HCT116 (cell line): ENCODE measurements at regions not wholly inside any gene's neighbourhood (a gene's known extent, or its start where the extent isn't known, plus 50 kb on each side); places are given as distances from the start of the nearest gene placed in this dataset.

Experiments used
- ATAC-seq: fragments of 200-7000 bp; cut with Tn5 transposase; 2 replicates; pipeline ENCODE4 v1.9.1; 2020; ENCODE audit warnings: mild to moderate bottlenecking, moderate library complexity
- BruUV-seq: library from RNA; stranded (reverse); fragments of 400-500 nt; replicated peaks from 2 replicates; lab custom pipeline; 2021; lab: Mats Ljungman, UMichigan
- CTCF ChIA-PET: fragments of 300-600 bp; sonication (Branson Sonifier 250); formaldehyde crosslinking; loops from one replicate; lab custom pipeline; 2021; ENCODE audit warnings: antibody characterized with exemption; lab: Charles Lee
- POLR2A ChIA-PET: fragments of 300-600, 350-600 bp; sonication (Branson Sonifier 250); formaldehyde crosslinking; loops from one replicate; lab custom pipeline; 2021; ENCODE audit warnings: antibody characterized with exemption; lab: Charles Lee
- RAD21 ChIA-PET, 2 experiments: fragments of 300-600 bp; sonication (Branson Sonifier 250); formaldehyde crosslinking; loops; one replicate each; lab custom pipeline; 2023; ENCODE audit warnings: low total read pairs in 2 of 2; ENCODE audit not compliant: uncharacterized antibody in 2 of 2, unreplicated experiment in 2 of 2, low non-redundant PET in 1 of 2; lab: Charles Lee
- DNase-seq: peaks from one replicate; pipeline ENCODE4 v3.0.0-alpha.2; 2010; ENCODE audit warnings: low read depth, low spot score
- H2AFZ ChIP-seq: fragments of 200-600 bp; shearing (Covaris generic), sonication (generic); 2 replicates; pipeline ENCODE4 v1.6.1; 2017; ENCODE audit warnings: low read depth, mixed run types, mixed read lengths, antibody characterized with exemption, low read length; ENCODE audit not compliant: poor library complexity, severe bottlenecking
- H3K27ac ChIP-seq: 2 replicates; pipeline ENCODE4 v1.5.1; 2012; ENCODE audit warnings: low read depth, low read length
- H3K27me3 ChIP-seq: fragments of 200-600 bp; sonication (generic); 2 replicates; pipeline ENCODE4 v1.6.1; 2016; ENCODE audit warnings: mixed run types, low read length, mixed read lengths; ENCODE audit not compliant: insufficient read depth
- H3K36me3 ChIP-seq, 2 experiments: fragments of 200-500 bp in 1 of 2; fragments of 200-600 bp in 1 of 2; sonication (Bioruptor generic) in 1 of 2; sonication (generic) in 1 of 2; 2 replicates each; pipeline versions ENCODE4 v1.5.1 to v1.6.1; 2014 to 2016; ENCODE audit warnings: low read length in 2 of 2, inconsistent platforms in 1 of 2, mixed read lengths in 1 of 2, mixed run types in 1 of 2; ENCODE audit not compliant: insufficient read depth in 2 of 2, control insufficient read depth in 1 of 2
- H3K4me1 ChIP-seq, 2 experiments: fragments of 200-600 bp in 1 of 2; sonication (generic) in 1 of 2; 2 replicates each; pipeline versions ENCODE4 v1.5.1 to v1.6.1; 2012 to 2017; ENCODE audit warnings: low read length in 2 of 2, inconsistent platforms in 1 of 2, mild to moderate bottlenecking in 1 of 2, mixed read lengths in 1 of 2, mixed run types in 1 of 2, moderate library complexity in 1 of 2; ENCODE audit not compliant: insufficient read depth in 2 of 2, control insufficient read depth in 1 of 2
- H3K4me2 ChIP-seq: fragments of 200-600 bp; sonication (generic); 2 replicates; pipeline ENCODE4 v1.6.1; 2017; ENCODE audit warnings: mixed run types, low read length, mixed read lengths
- H3K4me3 ChIP-seq, 2 experiments: fragments of 200-600 bp in 1 of 2; sonication (generic) in 1 of 2; replicated peaks in 1 of 2; 2 replicates each; pipeline ENCODE4 v1.5.1; 2011 to 2016; ENCODE audit warnings: low read length in 2 of 2, control low read depth in 1 of 2, low read depth in 1 of 2, mild to moderate bottlenecking in 1 of 2, mixed read lengths in 1 of 2, mixed run types in 1 of 2
- H3K79me2 ChIP-seq: fragments of 200-600 bp; sonication (generic); 2 replicates; pipeline ENCODE4 v1.6.1; 2017; ENCODE audit warnings: mild to moderate bottlenecking, mixed run types, low read length, moderate library complexity, mixed read lengths; ENCODE audit not compliant: insufficient read depth
- H3K9ac ChIP-seq: fragments of 200-600 bp; sonication (generic); 2 replicates; pipeline ENCODE4 v1.6.1; 2016; ENCODE audit warnings: low read length, mixed read lengths
- H3K9me2 ChIP-seq: fragments of 200-600 bp; sonication (generic), shearing (Covaris generic); 2 replicates; pipeline ENCODE4 v1.6.1; 2017; ENCODE audit warnings: mixed run types, mild to moderate bottlenecking, moderate library complexity; ENCODE audit not compliant: insufficient read depth
- H3K9me3 ChIP-seq, 2 experiments: fragments of 200-500 bp in 1 of 2; fragments of 200-600 bp in 1 of 2; sonication (Bioruptor generic) in 1 of 2; sonication (generic) in 1 of 2; 2 replicates each; pipeline ENCODE4 v1.6.1; 2014 to 2017; ENCODE audit warnings: low read length in 2 of 2, mixed read lengths in 2 of 2, inconsistent platforms in 1 of 2, low read depth in 1 of 2, mild to moderate bottlenecking in 1 of 2, mixed run types in 1 of 2, moderate library complexity in 1 of 2; ENCODE audit not compliant: control insufficient read depth in 1 of 2, insufficient read depth in 1 of 2
- H4K20me1 ChIP-seq: fragments of 200-600 bp; sonication (generic), shearing (Covaris generic); 2 replicates; pipeline ENCODE4 v1.6.1; 2017; ENCODE audit warnings: mixed run types, mild to moderate bottlenecking, moderate library complexity; ENCODE audit not compliant: insufficient read depth
- CTCF ChIP-seq, 3 experiments: fragments of 200-600 bp in 1 of 3; sonication (generic) in 1 of 3; IDR thresholded peaks in 2 of 3; conservative IDR thresholded peaks in 1 of 3; 2 replicates each; pipeline ENCODE4 v1.5.1; 2012 to 2017; ENCODE audit warnings: low read depth in 2 of 3, low read length in 2 of 3, antibody characterized with exemption in 1 of 3, borderline replicate concordance in 1 of 3, control low read depth in 1 of 3, mild to moderate bottlenecking in 1 of 3, mixed read lengths in 1 of 3, mixed run types in 1 of 3, moderate library complexity in 1 of 3; ENCODE audit not compliant: insufficient read depth in 1 of 3
- EGR1 ChIP-seq: IDR thresholded peaks from 2 replicates; pipeline ENCODE4 v1.6.1; 2012; ENCODE audit warnings: low read depth
- ELF1 ChIP-seq: IDR thresholded peaks from 2 replicates; pipeline ENCODE4 v1.6.1; 2012; ENCODE audit warnings: low read depth, borderline replicate concordance
- EZH2 ChIP-seq: fragments of 200-600 bp; sonication (generic); IDR thresholded peaks from 2 replicates; pipeline ENCODE4 v1.6.1; 2017; ENCODE audit warnings: antibody characterized with exemption, mixed run types
- EZH2phosphoT487 ChIP-seq: fragments of 200-600 bp; IDR thresholded peaks from 2 replicates; pipeline ENCODE4 v1.6.1; 2018; ENCODE audit warnings: antibody characterized with exemption, borderline replicate concordance
- FOSL1 ChIP-seq: IDR thresholded peaks from 2 replicates; pipeline ENCODE4 v1.6.1; 2012; ENCODE audit warnings: low read depth
- POLR2AphosphoS5 ChIP-seq: IDR thresholded peaks from 2 replicates; pipeline ENCODE4 v1.6.1; 2011; ENCODE audit warnings: mild to moderate bottlenecking, low read depth, low read length, moderate library complexity
- RAD21 ChIP-seq: IDR thresholded peaks from 2 replicates; pipeline ENCODE4 v1.6.1; 2012; ENCODE audit warnings: low read depth, mild to moderate bottlenecking
- REST ChIP-seq: IDR thresholded peaks from 2 replicates; pipeline ENCODE4 v1.6.1; 2012; ENCODE audit warnings: low read depth
- SIN3A ChIP-seq: IDR thresholded peaks from 2 replicates; pipeline ENCODE4 v1.6.1; 2012; ENCODE audit warnings: low read depth
- SP1 ChIP-seq: IDR thresholded peaks from 2 replicates; pipeline ENCODE4 v1.6.1; 2012; ENCODE audit warnings: low read depth
- SRF ChIP-seq: IDR thresholded peaks from 2 replicates; pipeline ENCODE4 v1.6.1; 2012; ENCODE audit warnings: low read depth
- TCF7L2 ChIP-seq: IDR thresholded peaks from 2 replicates; pipeline ENCODE4 v1.7.0; 2011; ENCODE audit warnings: borderline replicate concordance, inconsistent platforms; ENCODE audit not compliant: insufficient read depth, insufficient read length; ENCODE audit errors: extremely low read depth
- YY1 ChIP-seq: IDR thresholded peaks from 2 replicates; pipeline ENCODE4 v1.6.1; 2011; ENCODE audit warnings: low read length, low read depth, moderate library complexity, mild to moderate bottlenecking; ENCODE audit not compliant: insufficient replicate concordance; ENCODE audit errors: extremely low read depth
- ZBTB33 ChIP-seq: IDR thresholded peaks from 2 replicates; pipeline ENCODE4 v1.6.1; 2011; ENCODE audit warnings: mild to moderate bottlenecking, low read length, moderate library complexity; ENCODE audit not compliant: insufficient replicate concordance; ENCODE audit errors: extremely low read depth
- ZNF274 ChIP-seq: fragments of 200-500 bp; sonication (Bioruptor generic); IDR thresholded peaks from 2 replicates; pipeline ENCODE4 v1.6.1; 2014; ENCODE audit warnings: mild to moderate bottlenecking, low read depth, low read length, inconsistent platforms
- intact Hi-C: fragments of 100-400 bp; cut with micrococcal nuclease; formaldehyde crosslinking; loops from 2 replicates; pipeline ENCODE4 v1.10.0; 2022

- ATAC-seq: no peak
- H2AFZ ChIP-seq: no peak overlapping the region
- CTCF ChIA-PET: no interaction called here
Measured at GRCh38 chr14:62308316-62308715, 546.1 kb downstream of the SNAPC1 start.

GRCh38 chr14:62308891-62309290 is 546.7 kb downstream of the SNAPC1 start:
- no peaks in the 10 kb centered on the region for H3K4me1 ChIP-seq
- ATAC-seq: no peak
- BruUV-seq: no TSS peak
- TF ChIP-seq POLR2AphosphoS5 (no peak), TCF7L2 (no peak), EGR1 (no peak), REST (no peak), EZH2 (no peak), RAD21 (no peak), CTCF (IDR thresholded peaks at IDR 0.05 in 2 of 3, conservative IDR thresholded peaks at IDR 0.05 in 1 of 3; ENCODE audit: borderline replicate concordance in 1 of 3, insufficient read depth in 1 of 3, low read depth in 2 of 3, low read length in 2 of 3) (no peak), SP1 (no peak), SRF (no peak), ZBTB33 (no peak)

More at GRCh38 chr14:62308316-62308715, 546.1 kb downstream of the SNAPC1 start:
- H3K79me2 ChIP-seq: no peaks in the 10 kb centered on the region
- H4K20me1 ChIP-seq: no peaks in the 10 kb centered on the region
- no peaks in the 10 kb centered on the region for H3K9me2 ChIP-seq
- intact Hi-C loops: no loop called here
- no peaks in the 10 kb centered on the region for H3K27me3 ChIP-seq
- no peak for DNase-seq
- ChIA-PET POLR2A (no interaction called here), RAD21 (no interaction called here)
- H3K9ac ChIP-seq: no peak overlapping the region
- no TSS peak for BruUV-seq
- no peak overlapping the region for H3K4me2 ChIP-seq
- no peaks in the 10 kb centered on the region for H3K36me3 ChIP-seq
- no peak overlapping the region for H3K4me3 ChIP-seq
- H3K27ac ChIP-seq: no peak overlapping the region
- no peaks in the 10 kb centered on the region; a peak in 2 of 4 replicates for H3K9me3 ChIP-seq
- H3K4me1 ChIP-seq: no peaks in the 10 kb centered on the region
- no peak for TF ChIP-seq SRF
- TF ChIP-seq SIN3A: no peak
- no peak for TF ChIP-seq EZH2phosphoT487
- TF ChIP-seq FOSL1: no peak
- TF ChIP-seq ZNF274: no peak
- TF ChIP-seq YY1: no peak
- no peak for TF ChIP-seq ELF1

More at GRCh38 chr14:62308891-62309290, 546.7 kb downstream of the SNAPC1 start:
- no peaks in the 10 kb centered on the region for H4K20me1 ChIP-seq
- no peaks in the 10 kb centered on the region for H3K36me3 ChIP-seq
- H3K27ac ChIP-seq: no peak overlapping the region
- no peaks in the 10 kb centered on the region; a peak in 2 of 4 replicates for H3K9me3 ChIP-seq
- POLR2A ChIA-PET: no interaction called here
- no peak overlapping the region for H3K9ac ChIP-seq
- no peak overlapping the region for H2AFZ ChIP-seq
- H3K9me2 ChIP-seq: no peaks in the 10 kb centered on the region
- H3K4me2 ChIP-seq: no peak overlapping the region
- no peak overlapping the region for H3K4me3 ChIP-seq
- RAD21 ChIA-PET: no interaction called here
- H3K79me2 ChIP-seq: no peaks in the 10 kb centered on the region
- H3K27me3 ChIP-seq: no peaks in the 10 kb centered on the region
- DNase-seq: no peak
- CTCF ChIA-PET: no interaction called here
- intact Hi-C loops: no loop called here
